Heart left ventricle (tissue), 16 donors: ENCODE measurements at regions not wholly inside any gene's neighbourhood (a gene's known extent, or its start where the extent isn't known, plus 50 kb on each side); places are given as distances from the start of the nearest gene placed in this dataset.

Source experiments
- ATAC-seq, 4 donors: fragments of 200-7000 bp; cut with Tn5 transposase; one replicate each; pipeline ENCODE4 v1.9.1; 2020 to 2022; ENCODE audit warnings: moderate library complexity in 4 of 4, mild to moderate bottlenecking in 3 of 4, moderate number of reproducible peaks in 1 of 4
- DNase-seq, 5 donors: peaks; one replicate each; pipeline ENCODE4 v3.0.0-alpha.2; 2020
- H3K27ac ChIP-seq, 12 donors: fragments of 200-600 bp; sonication (generic) in 4 of 12; one replicate each; pipeline versions ENCODE4 v1.5.0 to v1.8.0; 2016 to 2022; ENCODE audit warnings: mild to moderate bottlenecking in 2 of 12
- H3K27me3 ChIP-seq, 9 donors: fragments of 200-600 bp; sonication (generic) in 2 of 9; one replicate each; pipeline versions ENCODE4 v1.5.1 to v1.8.0; 2016 to 2022; ENCODE audit warnings: mild to moderate bottlenecking in 3 of 9
- H3K36me3 ChIP-seq, 9 donors: fragments of 200-600 bp; sonication (generic) in 2 of 9; one replicate each; pipeline versions ENCODE4 v1.5.0 to v1.8.0; 2018 to 2022; ENCODE audit warnings: mild to moderate bottlenecking in 2 of 9
- H3K4me1 ChIP-seq, 12 donors: fragments of 200-600 bp; sonication (generic) in 4 of 12; one replicate each; pipeline versions ENCODE4 v1.5.0 to v1.8.0; 2016 to 2022; ENCODE audit warnings: mild to moderate bottlenecking in 3 of 12
- H3K4me3 ChIP-seq, 12 donors: fragments of 200-600 bp; sonication (generic) in 4 of 12; one replicate each; pipeline versions ENCODE4 v1.5.0 to v1.8.0; 2017 to 2022; ENCODE audit warnings: mild to moderate bottlenecking in 9 of 12, moderate library complexity in 4 of 12
- H3K9me3 ChIP-seq, 12 donors: fragments of 200-600 bp; sonication (generic) in 4 of 12; one replicate each; pipeline versions ENCODE4 v1.5.0 to v1.8.0; 2016 to 2022; ENCODE audit warnings: mild to moderate bottlenecking in 1 of 12
- CTCF ChIP-seq, 12 donors: fragments of 200-600 bp; sonication (generic) in 4 of 12; IDR thresholded peaks; one replicate each; pipeline versions ENCODE4 v1.5.0 to v1.8.0; 2018 to 2022; ENCODE audit warnings: antibody characterized with exemption in 12 of 12, mild to moderate bottlenecking in 5 of 12
- POLR2A ChIP-seq, 2 donors: fragments of 450-650 bp; IDR thresholded peaks; one replicate each; pipeline ENCODE4 v1.6.1; 2017; ENCODE audit warnings: antibody characterized with exemption in 2 of 2, mild to moderate bottlenecking in 2 of 2, moderate library complexity in 2 of 2
- WGBS, 4 donors: extraction: QIAGEN DNeasy Blood & Tissue Kit in 2 of 4; methylation state at CpG; one replicate each; pipeline versions ENCODE4 v1.1.5 to v1.1.7; 2013 to 2018; 5-methylcytosine and 5-hydroxymethylcytosine counted together
- intact Hi-C, 10 donors: fragments of 100-400 bp; cut with DNase I; formaldehyde crosslinking; loops; one replicate each; pipeline versions ENCODE4 v1.11.1 to v1.14.2; 2022
- donor health status: ischemic (EF 13 %, LVEDD 7.1; RV severe dilation, severe dysfunction).
- donor health status: healthy with polysubstance abuse.
- donor health status: DM: no; HTN: yes; CAD: no.
- donor health status: DM: no; HTN: no; CAD: no.
- donor health status: ischemic (EF 25% LVEDD 6.9; RV normal size, moderate dysfunction).
- donor health status: ischemic (EF 25% LVEDD 5.7; RV mildly dilated, moderate dysfunction).
- donor health status: healthy.
- donor health status: DM: yes; HTN: yes; CAD: no.
- donor health status: ischemic (EF 35%, LVEDD 5.7; RV mildly dilated, moderate dysfunction).
- donor health status: nonischemic (EF 11% LVEDD 7.7; RV severe dilation, severe dysfunction).
- donor health status: DM: yes; HTN: yes; CAD: no.
- donor health status: PGD.
- donor health status: ischemic (EF 29% LVEDD 5.4; RV normal size, mild dysfunction).
- donor health status: nonischemic (EF 23%, LVEDD 6.1; RV moderate dilation, normal function).

GRCh38 chr2:65881592-65881991, 449.2 kb upstream of the SPRED2 start:
- Histone ChIP-seq H3K27me3 (peaks cover 0 to 12% (median 0%) of the 10 kb centered on the region in 9 donors), H3K36me3 (no peaks in the 10 kb centered on the region), H3K4me3 (no peak overlapping the region), H3K27ac (no peak overlapping the region), H3K9me3 (no peaks in the 10 kb centered on the region), H3K4me1 (no peaks in the 10 kb centered on the region)
- ATAC-seq (no peak), DNase-seq (no peak)
- TF ChIP-seq POLR2A (IDR thresholded peaks at IDR 0.05) (no peak), CTCF (IDR thresholded peaks at IDR 0.05) (no peak)
- 40 to 69% (median 61%) methylated on average over 1 of the region's 1 CpG for WGBS, 4 donors
- intact Hi-C loops = no loop called here

DNA sequence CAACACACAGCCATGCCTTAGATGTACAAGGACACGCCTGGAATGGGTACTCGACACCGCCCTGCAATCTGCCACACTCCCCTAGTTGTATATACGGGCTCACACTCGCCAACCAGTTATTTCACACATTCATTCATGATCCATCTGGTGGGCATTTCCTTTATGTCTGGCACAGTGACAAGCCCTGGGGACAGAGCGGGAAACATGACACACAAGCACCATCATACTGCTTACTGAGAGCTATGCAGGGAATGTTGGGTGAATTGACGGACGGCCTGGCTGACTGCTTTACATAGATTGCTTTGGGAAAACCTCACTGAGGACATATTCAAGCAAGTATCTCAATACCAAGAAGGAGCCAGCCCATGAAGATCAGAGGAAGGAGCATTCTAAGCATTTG, 448.0 kb upstream of the SPRED2 start:
- peaks cover 0 to 12% (median 0%) of the 10 kb centered on the region in 9 donors for H3K27me3 ChIP-seq
- DNase-seq (no peak), ATAC-seq (no peak)
- H3K9me3 ChIP-seq = no peaks in the 10 kb centered on the region
- TF ChIP-seq CTCF (IDR thresholded peaks at IDR 0.05) = no peak
- TF ChIP-seq POLR2A (IDR thresholded peaks at IDR 0.05) = no peak
- no peak overlapping the region for H3K27ac ChIP-seq
- H3K4me1 ChIP-seq = no peaks in the 10 kb centered on the region
- H3K4me3 ChIP-seq = no peak overlapping the region
- WGBS, 4 donors = 60 to 65% (median 62%) methylated on average over 8 of the region's 8 CpGs
- no peaks in the 10 kb centered on the region for H3K36me3 ChIP-seq
- intact Hi-C loops = no loop called here

DNA sequence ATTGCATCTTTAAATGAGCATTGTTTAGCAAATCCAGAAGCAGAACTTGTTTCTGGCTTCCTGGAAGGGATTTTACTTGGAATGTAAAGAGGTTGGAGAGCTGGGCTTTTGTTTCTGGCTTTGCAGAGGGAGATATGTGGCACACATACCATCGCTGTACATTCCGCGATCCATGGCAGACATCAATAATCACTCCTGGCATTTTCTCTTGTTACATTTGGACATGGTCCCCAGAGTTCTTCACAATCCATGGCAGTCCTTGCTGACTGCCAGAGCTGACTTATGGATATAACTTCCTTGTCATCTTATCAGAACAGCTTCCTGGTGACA, 445.6 kb upstream of the SPRED2 start:
- TF ChIP-seq CTCF (IDR thresholded peaks at IDR 0.05) (no peak), POLR2A (IDR thresholded peaks at IDR 0.05) (no peak)
- Histone ChIP-seq H3K27me3 (peaks cover 0 to 12% (median 0%) of the 10 kb centered on the region in 9 donors), H3K9me3 (no peaks in the 10 kb centered on the region), H3K36me3 (no peaks in the 10 kb centered on the region), H3K27ac (no peak overlapping the region), H3K4me3 (no peak overlapping the region), H3K4me1 (no peaks in the 10 kb centered on the region)
- no peak for ATAC-seq
- intact Hi-C loops = no loop called here
- WGBS, 4 donors = 29 to 46% (median 40%) methylated on average over 3 of the region's 3 CpGs
- no peak for DNase-seq

DNA sequence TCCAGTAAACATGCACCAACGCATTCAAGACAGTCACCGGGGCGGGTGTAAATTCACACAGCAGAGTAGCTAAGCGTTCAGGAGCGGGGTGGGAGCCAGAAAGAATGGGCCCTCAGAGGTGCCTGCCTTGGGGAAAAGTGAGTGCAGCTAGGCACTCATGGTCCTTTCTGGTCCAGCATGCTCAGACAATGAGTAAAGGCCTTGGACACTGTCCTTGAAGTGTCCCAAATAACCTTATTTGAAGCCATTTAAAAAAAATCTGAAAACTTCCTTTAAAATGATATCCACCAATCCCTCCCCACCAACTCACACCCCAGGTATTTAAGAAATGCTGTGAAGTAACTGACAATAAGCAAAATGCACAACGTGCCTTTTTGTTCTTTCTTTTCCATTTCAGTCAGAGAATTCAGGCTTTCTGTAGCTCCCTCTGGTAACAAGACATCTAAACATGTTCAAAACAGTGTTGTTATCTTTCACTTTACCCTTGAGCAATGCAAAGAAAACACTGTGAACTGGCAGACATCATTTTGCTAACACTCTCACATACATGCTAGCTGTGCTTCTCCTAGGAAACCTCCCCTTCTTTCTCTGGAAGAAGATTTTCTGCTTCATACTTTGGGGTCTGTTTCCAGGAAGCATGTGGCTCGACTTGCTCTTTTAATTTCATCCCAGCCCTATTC, 445.1 kb upstream of the SPRED2 start:
- WGBS, 4 donors = 67 to 74% (median 70%) methylated on average over 7 of the region's 7 CpGs
- H3K27me3 ChIP-seq = peaks cover 0 to 12% (median 0%) of the 10 kb centered on the region in 9 donors
- H3K9me3 ChIP-seq = no peaks in the 10 kb centered on the region
- no peaks in the 10 kb centered on the region for H3K36me3 ChIP-seq
- DNase-seq (no peak), ATAC-seq (no peak)
- no peak overlapping the region for H3K4me3 ChIP-seq
- intact Hi-C loops = no loop called here
- TF ChIP-seq POLR2A (IDR thresholded peaks at IDR 0.05) (no peak), CTCF (IDR thresholded peaks at IDR 0.05) (no peak)
- H3K27ac ChIP-seq = no peak overlapping the region
- no peaks in the 10 kb centered on the region for H3K4me1 ChIP-seq
